RWPE2 (cell line): ENCODE measurements at regions not wholly inside any gene's neighbourhood (a gene's known extent, or its start where the extent isn't known, plus 50 kb on each side); places are given as distances from the start of the nearest gene placed in this dataset.

Experiments used
- ATAC-seq: fragments of 200-7000 bp; cut with Tn5 transposase; 3 replicates; pipeline ENCODE4 v1.9.1; 2021; ENCODE audit warnings: low read depth
- DNase-seq: peaks from one replicate; pipeline ENCODE4 v3.0.0-alpha.2; 2020; ENCODE audit warnings: low spot score
- H3K27ac ChIP-seq: fragments of 450-650 bp; 2 replicates; pipeline ENCODE4 v1.5.1; 2017; ENCODE audit warnings: mild to moderate bottlenecking; ENCODE audit not compliant: poor library complexity, severe bottlenecking
- H3K27me3 ChIP-seq: fragments of 250-450 bp; sonication (Bioruptor Pico); 2 replicates; pipeline ENCODE4 v1.5.1; 2021; ENCODE audit warnings: mild to moderate bottlenecking, moderate library complexity; ENCODE audit not compliant: insufficient read depth, poor library complexity, severe bottlenecking
- H3K36me3 ChIP-seq: fragments of 250-450 bp; sonication (Bioruptor Pico); 2 replicates; pipeline ENCODE4 v1.5.1; 2020; ENCODE audit warnings: low read depth, mild to moderate bottlenecking, moderate library complexity
- H3K4me1 ChIP-seq: fragments of 250-450 bp; sonication (Bioruptor Pico); 2 replicates; pipeline ENCODE4 v1.5.1; 2021; ENCODE audit warnings: mild to moderate bottlenecking, moderate library complexity; ENCODE audit not compliant: insufficient read depth, poor library complexity, severe bottlenecking
- H3K4me3 ChIP-seq: fragments of 250-450 bp; sonication (Bioruptor Pico); 2 replicates; pipeline ENCODE4 v1.5.1; 2021; ENCODE audit warnings: mild to moderate bottlenecking, moderate library complexity; ENCODE audit not compliant: severe bottlenecking
- H3K9me3 ChIP-seq: fragments of 250-450 bp; sonication (Bioruptor Pico); 2 replicates; pipeline ENCODE4 v1.5.1; 2021; ENCODE audit warnings: mild to moderate bottlenecking, moderate library complexity; ENCODE audit not compliant: severe bottlenecking
- TF ChIP-seq, protein P1 (sequence below): fragments of 450-650 bp; IDR thresholded peaks from one replicate; pipeline ENCODE4 v1.5.1; 2017; ENCODE audit warnings: mild to moderate bottlenecking, moderate library complexity; ENCODE audit not compliant: poor library complexity, severe bottlenecking

DNA sequence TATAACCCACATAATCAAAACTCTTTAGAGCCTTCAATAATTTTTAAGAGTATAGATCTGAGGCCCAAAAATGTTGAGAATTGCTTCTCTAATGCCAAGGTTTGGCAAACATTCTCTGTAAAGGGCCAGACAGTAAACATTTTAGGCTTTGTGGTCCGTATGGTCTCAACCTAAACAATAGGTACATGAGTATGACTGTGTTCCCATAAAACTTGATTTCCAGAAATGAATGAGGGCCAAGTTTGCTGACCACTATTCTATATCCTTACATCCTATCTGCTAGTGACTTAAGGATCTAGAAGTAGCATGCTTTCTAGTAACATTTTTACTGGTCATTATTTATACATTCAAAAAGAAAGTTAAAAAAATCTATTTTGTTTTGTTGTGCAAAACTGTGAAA lies 58.9 kb downstream of the MPP7 start:
- Histone ChIP-seq H3K27ac (no peak overlapping the region), H3K4me1 (peaks cover 15% of the 10 kb centered on the region), H3K36me3 (no peaks in the 10 kb centered on the region), H3K27me3 (no peaks in the 10 kb centered on the region), H3K4me3 (no peak overlapping the region), H3K9me3 (no peaks in the 10 kb centered on the region)
- ATAC-seq (no peak), DNase-seq (no peak)
- TF ChIP-seq, protein P1, sequence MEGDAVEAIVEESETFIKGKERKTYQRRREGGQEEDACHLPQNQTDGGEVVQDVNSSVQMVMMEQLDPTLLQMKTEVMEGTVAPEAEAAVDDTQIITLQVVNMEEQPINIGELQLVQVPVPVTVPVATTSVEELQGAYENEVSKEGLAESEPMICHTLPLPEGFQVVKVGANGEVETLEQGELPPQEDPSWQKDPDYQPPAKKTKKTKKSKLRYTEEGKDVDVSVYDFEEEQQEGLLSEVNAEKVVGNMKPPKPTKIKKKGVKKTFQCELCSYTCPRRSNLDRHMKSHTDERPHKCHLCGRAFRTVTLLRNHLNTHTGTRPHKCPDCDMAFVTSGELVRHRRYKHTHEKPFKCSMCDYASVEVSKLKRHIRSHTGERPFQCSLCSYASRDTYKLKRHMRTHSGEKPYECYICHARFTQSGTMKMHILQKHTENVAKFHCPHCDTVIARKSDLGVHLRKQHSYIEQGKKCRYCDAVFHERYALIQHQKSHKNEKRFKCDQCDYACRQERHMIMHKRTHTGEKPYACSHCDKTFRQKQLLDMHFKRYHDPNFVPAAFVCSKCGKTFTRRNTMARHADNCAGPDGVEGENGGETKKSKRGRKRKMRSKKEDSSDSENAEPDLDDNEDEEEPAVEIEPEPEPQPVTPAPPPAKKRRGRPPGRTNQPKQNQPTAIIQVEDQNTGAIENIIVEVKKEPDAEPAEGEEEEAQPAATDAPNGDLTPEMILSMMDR, result no peak

DNA sequence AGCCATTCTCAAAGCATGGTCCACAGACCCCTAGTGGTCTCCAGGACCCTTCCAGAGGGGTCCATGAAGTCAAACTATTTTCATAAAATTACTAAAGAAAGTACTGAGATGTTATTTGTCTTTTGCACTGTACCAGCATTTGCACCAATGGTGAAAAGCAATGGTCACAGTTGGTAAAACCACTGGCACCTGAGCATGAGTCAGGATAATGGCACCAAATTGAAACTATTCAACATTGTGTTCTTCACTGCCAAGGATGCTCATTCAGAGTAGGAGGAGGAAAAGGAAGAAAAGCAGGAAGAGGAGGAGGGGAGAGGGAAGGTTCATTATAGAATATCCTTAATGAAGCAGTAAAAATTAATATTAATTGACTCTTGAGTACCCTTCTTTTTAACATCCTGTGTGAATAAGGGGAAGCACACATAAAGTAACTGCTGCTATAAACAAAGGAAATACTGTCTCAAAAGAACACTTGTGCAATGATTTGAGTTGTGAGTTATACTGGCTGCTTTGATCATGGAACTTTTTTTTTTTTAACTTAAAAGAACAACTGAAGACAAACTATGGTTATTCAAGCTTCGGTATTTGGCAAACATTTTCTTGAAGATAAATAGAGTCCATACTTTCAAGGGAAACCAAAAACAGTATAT lies 60.2 kb downstream of the MPP7 start:
- no peak overlapping the region for H3K4me3 ChIP-seq
- no peak for ATAC-seq
- TF ChIP-seq, protein P1, result no peak
- H3K27me3 ChIP-seq, result no peaks in the 10 kb centered on the region
- H3K27ac ChIP-seq, result no peak overlapping the region
- H3K9me3 ChIP-seq, result no peaks in the 10 kb centered on the region
- H3K4me1 ChIP-seq, result peaks cover 5% of the 10 kb centered on the region
- H3K36me3 ChIP-seq, result no peaks in the 10 kb centered on the region
- DNase-seq, result no peak

DNA sequence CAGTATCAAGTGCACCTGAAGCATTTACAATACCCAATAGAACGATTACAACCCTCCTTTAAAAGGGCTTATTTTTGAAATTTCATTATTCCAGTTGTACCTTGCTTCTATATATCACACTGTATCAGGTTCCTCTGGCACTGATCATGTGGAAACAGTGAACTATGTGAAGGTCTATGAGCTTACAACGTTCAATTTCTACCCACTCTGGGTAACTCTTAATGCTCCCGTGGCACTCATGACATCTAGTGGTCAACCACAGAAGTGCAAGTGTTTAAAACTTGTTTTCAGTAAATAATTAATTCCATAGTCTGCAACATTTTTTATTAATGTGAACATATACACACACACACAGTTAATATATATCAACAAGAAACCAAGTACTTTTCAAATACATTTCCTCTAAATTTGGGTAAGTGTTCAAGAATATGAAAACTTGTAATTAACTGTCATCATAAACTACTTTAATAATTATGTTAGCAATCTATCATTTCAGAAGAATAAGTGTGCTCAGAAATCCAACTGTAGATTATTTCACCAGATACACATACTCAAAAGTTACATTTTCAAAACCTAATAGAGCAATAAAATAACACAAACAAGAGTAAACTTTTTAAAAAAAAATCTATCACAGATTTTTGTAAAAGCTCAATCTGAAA lies 61.0 kb downstream of the MPP7 start:
- no peak for DNase-seq
- no peak overlapping the region for H3K4me3 ChIP-seq
- no peak overlapping the region for H3K27ac ChIP-seq

DNA sequence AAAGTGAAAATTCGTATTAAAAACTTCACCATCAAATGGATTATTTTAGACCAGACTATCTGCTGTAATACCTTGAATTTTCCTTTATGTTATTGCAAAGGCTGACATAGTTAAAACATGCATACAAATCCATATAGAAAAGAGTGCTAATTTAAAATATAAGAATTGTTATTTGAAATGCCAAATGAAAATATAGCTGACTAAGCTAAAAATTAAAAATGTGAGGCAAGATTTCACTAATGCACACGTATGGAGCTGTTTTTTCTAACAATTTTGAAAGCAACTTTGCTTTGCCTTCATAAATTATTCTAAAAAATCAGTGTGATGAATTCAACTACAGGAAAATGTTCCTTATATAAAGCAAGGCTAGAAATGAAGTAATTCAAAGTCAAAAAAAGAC lies 62.5 kb downstream of the MPP7 start:
- TF ChIP-seq, protein P1, result no peak
- no peaks in the 10 kb centered on the region for H3K27me3 ChIP-seq
- no peaks in the 10 kb centered on the region for H3K36me3 ChIP-seq
- DNase-seq (no peak), ATAC-seq (no peak)
- H3K27ac ChIP-seq, result no peak overlapping the region
- H3K4me1 ChIP-seq, result no peaks in the 10 kb centered on the region
- H3K9me3 ChIP-seq, result no peaks in the 10 kb centered on the region
- no peak overlapping the region for H3K4me3 ChIP-seq

More for the DNA sequence above, 61.0 kb downstream of the MPP7 start:
- ATAC-seq, result peak; percentile 61; the same call in 2 of the 3 replicates
- Histone ChIP-seq H3K4me1 (no peaks in the 10 kb centered on the region), H3K36me3 (no peaks in the 10 kb centered on the region), H3K9me3 (no peaks in the 10 kb centered on the region), H3K27me3 (no peaks in the 10 kb centered on the region)
- TF ChIP-seq, protein P1, result peak; percentile 98

DNA sequence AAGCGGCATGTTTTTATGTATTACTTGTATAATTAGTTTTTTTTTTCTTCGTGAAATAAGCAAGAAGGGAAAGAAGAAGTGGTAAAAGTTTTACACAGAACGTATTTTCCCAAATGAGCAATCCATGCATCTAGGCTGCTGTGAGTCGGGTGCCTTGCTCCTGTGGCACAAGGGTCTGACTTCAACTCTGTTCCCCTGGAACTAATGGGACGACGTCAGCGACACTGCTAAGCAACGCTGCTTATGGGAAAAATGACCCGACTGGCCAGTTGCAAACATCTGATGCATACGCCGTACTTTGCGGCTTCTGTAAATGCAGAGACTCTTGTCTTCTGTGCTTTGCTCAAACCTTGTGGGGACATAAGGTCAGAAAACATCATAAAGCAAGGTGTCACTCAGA lies 66.3 kb downstream of the MPP7 start:
- ATAC-seq (no peak), DNase-seq (no peak)
- Histone ChIP-seq H3K36me3 (no peaks in the 10 kb centered on the region), H3K27ac (no peak overlapping the region), H3K4me1 (no peaks in the 10 kb centered on the region), H3K4me3 (no peak overlapping the region), H3K27me3 (no peaks in the 10 kb centered on the region), H3K9me3 (no peaks in the 10 kb centered on the region)
- TF ChIP-seq, protein P1, result no peak
